Left kidney (tissue), 1 donor: ENCODE measurements at regions not wholly inside any gene's neighbourhood (a gene's known extent, or its start where the extent isn't known, plus 50 kb on each side); places are given as distances from the start of the nearest gene placed in this dataset.

Source experiments
- DNase-seq: peaks from one replicate; pipeline ENCODE4 v3.0.0-alpha.2; 2013

DNA sequence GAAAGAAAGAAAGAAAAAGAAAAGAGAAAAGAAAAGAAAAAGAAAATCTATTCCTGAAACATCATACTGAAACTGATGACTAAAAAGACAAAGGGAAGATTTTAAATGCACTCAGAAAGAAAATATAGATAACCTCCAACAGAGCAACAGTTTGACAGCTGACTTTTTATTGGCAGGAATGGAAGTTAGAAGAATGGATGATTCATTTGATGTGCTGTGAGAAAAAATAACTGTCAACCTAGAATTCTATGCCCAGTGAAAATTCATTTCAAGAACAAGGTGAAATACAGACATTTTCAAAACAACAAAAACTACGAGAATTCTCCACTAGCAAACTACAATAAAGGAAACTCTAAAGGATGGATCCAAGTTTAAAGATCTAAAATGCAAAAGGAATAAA lies 50.5 kb upstream of the HSPA12A start:
- DNase-seq = no peak

DNA sequence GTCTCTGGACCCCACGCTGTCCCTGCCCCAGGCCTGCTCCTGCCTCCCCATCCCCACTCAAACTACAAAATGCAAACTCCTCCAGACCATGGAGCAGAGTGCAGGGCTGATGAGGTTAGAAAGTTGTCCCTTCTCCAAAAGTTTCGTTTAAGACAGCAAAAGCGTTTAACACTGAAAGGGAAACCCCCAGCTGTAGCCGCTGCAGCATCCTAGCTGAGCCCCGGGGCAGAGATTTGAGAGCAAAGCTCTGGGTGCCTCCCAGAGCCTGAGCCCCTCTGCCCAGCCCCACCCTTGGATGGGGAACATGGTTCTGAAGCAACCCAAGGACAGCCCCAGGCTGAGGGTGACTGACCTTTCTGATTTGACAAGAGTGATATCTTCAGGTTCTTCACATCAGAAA lies 52.8 kb upstream of the ENO4 start:
- no peak for DNase-seq

GRCh38 chr10:116796910-116797513 lies 52.3 kb upstream of the ENO4 start:
- DNase-seq = peak; percentile 78

DNA sequence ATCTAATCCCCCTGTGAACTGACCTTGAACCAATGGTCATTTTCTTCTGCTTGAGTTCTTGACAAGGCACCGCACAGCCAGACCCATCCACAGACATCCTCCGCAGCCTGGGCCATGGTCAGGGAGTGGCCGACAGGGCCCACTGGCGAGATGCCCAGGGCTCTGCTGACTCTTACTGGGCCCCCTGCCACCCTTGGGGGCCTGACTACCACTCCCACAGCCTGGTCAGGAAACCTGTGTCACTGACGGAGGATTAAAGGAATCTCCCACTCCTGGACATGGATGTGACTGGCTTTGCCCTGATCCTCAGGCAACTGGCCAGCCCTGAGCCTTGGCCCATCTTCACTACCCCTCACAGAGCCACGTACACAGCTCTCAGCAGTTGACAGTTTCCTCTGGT lies 50.4 kb upstream of the ENO4 start:
- no peak for DNase-seq
